Gastrocnemius medialis (tissue), 4 donors: ENCODE measurements at regions not wholly inside any gene's neighbourhood (a gene's known extent, or its start where the extent isn't known, plus 50 kb on each side); places are given as distances from the start of the nearest gene placed in this dataset.

Experiments
- ATAC-seq, 2 donors: fragments of 150-250 bp; one replicate each; pipeline ENCODE4 v1.9.1; 2016
- DNase-seq, 2 donors: peaks; one replicate each; pipeline ENCODE4 v3.0.0-alpha.2; 2019
- H3K27ac ChIP-seq, 4 donors: fragments of 200-600 bp; sonication (generic); 1 replicate in 1 of 4; 2 replicates in 3 of 4; pipeline ENCODE4 v1.5.1; 2016 to 2018; ENCODE audit warnings: mild to moderate bottlenecking in 2 of 4, moderate library complexity in 1 of 4
- H3K27me3 ChIP-seq, 3 donors: fragments of 200-600 bp; sonication (generic) in 2 of 3; 1 replicate in 1 of 3; 2 replicates in 2 of 3; pipeline versions ENCODE4 v1.5.1 to v1.6.0; 2016 to 2019; ENCODE audit warnings: mild to moderate bottlenecking in 1 of 3, moderate library complexity in 1 of 3
- H3K36me3 ChIP-seq, 2 donors: fragments of 200-600 bp; sonication (generic) in 1 of 2; one replicate each; pipeline ENCODE4 v1.5.1; 2017 to 2018
- H3K4me1 ChIP-seq, 2 donors: fragments of 200-600 bp; sonication (generic) in 1 of 2; one replicate each; pipeline ENCODE4 v1.5.1; 2016 to 2017; ENCODE audit warnings: mild to moderate bottlenecking in 2 of 2
- H3K4me3 ChIP-seq, 4 donors: fragments of 200-600 bp; sonication (generic) in 3 of 4; 1 replicate in 1 of 4; 2 replicates in 3 of 4; pipeline ENCODE4 v1.5.1; 2016 to 2019; ENCODE audit warnings: mild to moderate bottlenecking in 2 of 4
- H3K9me3 ChIP-seq, 3 donors: fragments of 200-600 bp; sonication (generic) in 2 of 3; 1 replicate in 1 of 3; 2 replicates in 2 of 3; pipeline ENCODE4 v1.5.1; 2016 to 2019
- CTCF ChIP-seq, 5 experiments: fragments of 450-650 bp in 3 of 5; fragments of 200-600 bp in 2 of 5; sonication (generic) in 2 of 5; IDR thresholded peaks in 4 of 5; conservative IDR thresholded peaks in 1 of 5; 1 replicate in 4 of 5; 2 replicates in 1 of 5; pipeline ENCODE4 v1.5.1; 2016 to 2019; ENCODE audit warnings: antibody characterized with exemption in 5 of 5, mild to moderate bottlenecking in 3 of 5, moderate library complexity in 3 of 5
- POLR2A ChIP-seq, 2 donors: fragments of 450-650 bp; IDR thresholded peaks; one replicate each; pipeline ENCODE4 v1.6.1; 2017; ENCODE audit warnings: antibody characterized with exemption in 2 of 2, mild to moderate bottlenecking in 2 of 2, moderate library complexity in 2 of 2
- in situ Hi-C, 4 donors: fragments of 200-750 bp; cut with MboI; loops; one replicate each; pipeline versions ENCODE4 v1.15.0 to v1.8.0; 2017; ENCODE audit warnings: low sequenced_read_pairs in 4 of 4
- intact Hi-C: fragments of 100-400 bp; cut with DNase I; formaldehyde crosslinking; loops from one replicate; pipeline ENCODE4 v1.15.1; 2023; ENCODE audit warnings: low total_unique reads

GRCh38 chr9:21709464-21710058 is 92.9 kb upstream of the MTAP start:
- Histone ChIP-seq H3K4me3 (no peak overlapping the region), H3K4me1 (no peaks in the 10 kb centered on the region), H3K36me3 (no peaks in the 10 kb centered on the region), H3K27me3 (no peaks in the 10 kb centered on the region), H3K9me3 (no peaks in the 10 kb centered on the region), H3K27ac (no peak overlapping the region)
- intact Hi-C loops: no loop called here
- in situ Hi-C loops: loop anchor here in 1 of 4 donors (25.0 kb wide), 1 partner anchor 97 kb away; no protein-coding TSS in a partner anchor
- no peak for ATAC-seq
- no peak for DNase-seq
- TF ChIP-seq CTCF (IDR thresholded peaks at IDR 0.05 in 4 of 5, conservative IDR thresholded peaks at IDR 0.05 in 1 of 5): peak; percentile 30 to 74 (median 45)
- no peak for TF ChIP-seq POLR2A (IDR thresholded peaks at IDR 0.05)

GRCh38 chr9:21710548-21711191 is 91.8 kb upstream of the MTAP start:
- in situ Hi-C loops: loop anchor here in 1 of 4 donors (25.0 kb wide), 1 partner anchor 98 kb away; no protein-coding TSS in a partner anchor
- TF ChIP-seq CTCF (IDR thresholded peaks at IDR 0.05 in 4 of 5, conservative IDR thresholded peaks at IDR 0.05 in 1 of 5): no peak
- TF ChIP-seq POLR2A (IDR thresholded peaks at IDR 0.05): no peak
- no peaks in the 10 kb centered on the region for H3K9me3 ChIP-seq
- intact Hi-C loops: no loop called here
- H3K36me3 ChIP-seq: no peaks in the 10 kb centered on the region
- no peaks in the 10 kb centered on the region for H3K27me3 ChIP-seq
- H3K4me1 ChIP-seq: no peaks in the 10 kb centered on the region
- ATAC-seq: no peak
- no peak overlapping the region for H3K27ac ChIP-seq
- no peak overlapping the region for H3K4me3 ChIP-seq
- DNase-seq: no peak

- Histone ChIP-seq H3K36me3 (no peaks in the 10 kb centered on the region), H3K4me1 (no peaks in the 10 kb centered on the region), H3K27ac (no peak overlapping the region), H3K4me3 (no peak overlapping the region), H3K9me3 (no peaks in the 10 kb centered on the region), H3K27me3 (no peaks in the 10 kb centered on the region)
- ATAC-seq (no peak), DNase-seq (no peak)
- in situ Hi-C loops: loop anchor here in 1 of 4 donors (25.0 kb wide), 1 partner anchor 99 kb away; no protein-coding TSS in a partner anchor
- TF ChIP-seq CTCF (IDR thresholded peaks at IDR 0.05 in 4 of 5, conservative IDR thresholded peaks at IDR 0.05 in 1 of 5) (no peak), POLR2A (IDR thresholded peaks at IDR 0.05) (no peak)
- intact Hi-C loops: no loop called here
These were observed 90.9 kb upstream of the MTAP start for GRCh38 chr9:21711504-21711903.

- no peaks in the 10 kb centered on the region for H3K9me3 ChIP-seq
- H3K4me1 ChIP-seq: no peaks in the 10 kb centered on the region
- intact Hi-C loops: no loop called here
- in situ Hi-C loops: loop anchor here in 1 of 4 donors (25.0 kb wide), 1 partner anchor 103 kb away; no protein-coding TSS in a partner anchor
- H3K27me3 ChIP-seq: no peaks in the 10 kb centered on the region
- TF ChIP-seq CTCF (IDR thresholded peaks at IDR 0.05 in 4 of 5, conservative IDR thresholded peaks at IDR 0.05 in 1 of 5) (no peak), POLR2A (IDR thresholded peaks at IDR 0.05) (no peak)
- DNase-seq: no peak
- H3K36me3 ChIP-seq: no peaks in the 10 kb centered on the region
- ATAC-seq: no peak
- no peak overlapping the region for H3K4me3 ChIP-seq
- H3K27ac ChIP-seq: no peak overlapping the region
These were observed 87.0 kb upstream of the MTAP start for GRCh38 chr9:21715408-21715807.
